HG02642 (cell line): ENCODE measurements at regions not wholly inside any gene's neighbourhood (a gene's known extent, or its start where the extent isn't known, plus 50 kb on each side); places are given as distances from the start of the nearest gene placed in this dataset.
A peak's percentile ranks its signal among the peaks of the same experiment; 100 is the strongest.

ENCODE experiments used
- ATAC-seq: cut with Tn5 transposase; IDR thresholded peaks from one replicate; pipeline ENCODE4 v1.9.1; 2021; ENCODE audit warnings: mild to moderate bottlenecking; ENCODE audit not compliant: unreplicated experiment, poor library complexity

DNA sequence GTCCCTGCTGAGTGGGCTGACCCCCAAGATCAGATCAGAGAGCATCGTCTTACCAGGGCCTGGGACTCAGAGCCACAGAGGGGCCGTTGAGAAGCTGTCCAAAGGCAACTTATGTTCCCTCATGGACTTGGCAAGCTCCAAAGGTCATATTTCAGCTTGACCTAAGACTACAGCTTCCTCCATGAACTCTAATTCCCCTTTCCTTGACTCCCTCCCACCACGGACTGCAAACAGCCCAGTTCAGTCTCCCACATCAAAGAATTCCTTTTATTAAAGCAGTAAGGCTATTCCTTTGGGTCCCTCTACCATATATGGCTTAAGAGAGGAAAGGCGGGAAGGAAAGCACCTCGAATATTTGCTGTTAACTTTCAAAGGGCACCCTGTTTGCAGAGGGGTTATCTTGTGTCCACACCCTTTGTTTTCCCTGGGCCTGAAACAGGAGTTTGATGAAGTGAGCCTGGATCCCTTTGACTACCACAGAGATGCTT lies 146.1 kb upstream of the THBS1 start:
- ATAC-seq: no peak

DNA sequence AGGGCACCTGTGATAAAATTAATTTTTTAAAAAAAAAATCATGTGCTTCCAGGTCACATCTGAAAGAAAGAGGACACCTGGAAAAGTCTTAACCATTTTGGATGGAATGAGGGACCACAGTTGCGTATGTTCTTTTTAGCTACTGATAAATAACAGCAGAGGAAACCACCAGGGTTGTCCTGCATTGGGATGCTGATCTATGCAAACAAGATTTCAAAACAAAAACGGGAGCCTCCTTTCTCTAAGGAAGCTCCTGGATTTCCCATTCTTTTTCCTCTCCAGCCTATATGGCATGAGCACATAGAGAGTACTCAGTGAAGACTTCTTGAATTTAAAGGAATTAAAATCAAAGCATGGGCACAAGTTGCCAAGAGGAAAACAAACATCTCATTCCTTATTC lies 145.6 kb upstream of the THBS1 start:
- no peak for ATAC-seq

DNA sequence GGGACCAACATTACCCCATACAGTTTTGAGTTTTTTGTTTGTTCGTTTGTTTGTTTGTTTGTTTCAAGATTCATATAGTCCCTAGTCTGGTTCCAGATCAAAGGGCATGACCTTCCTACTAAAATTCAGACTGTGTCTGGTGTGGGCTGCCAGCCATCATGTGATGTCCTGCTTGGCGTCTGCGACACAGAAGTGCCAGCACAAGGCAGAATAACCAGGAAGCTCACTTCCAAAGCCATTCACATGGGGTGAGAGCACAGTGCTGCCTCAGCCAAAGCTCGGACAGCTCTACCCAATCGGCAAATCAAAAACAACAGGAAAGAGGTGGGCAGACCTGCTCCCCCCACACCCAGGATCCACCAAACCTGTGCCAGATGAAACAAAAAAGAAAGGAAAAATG lies 142.6 kb upstream of the THBS1 start:
- no peak for ATAC-seq

DNA sequence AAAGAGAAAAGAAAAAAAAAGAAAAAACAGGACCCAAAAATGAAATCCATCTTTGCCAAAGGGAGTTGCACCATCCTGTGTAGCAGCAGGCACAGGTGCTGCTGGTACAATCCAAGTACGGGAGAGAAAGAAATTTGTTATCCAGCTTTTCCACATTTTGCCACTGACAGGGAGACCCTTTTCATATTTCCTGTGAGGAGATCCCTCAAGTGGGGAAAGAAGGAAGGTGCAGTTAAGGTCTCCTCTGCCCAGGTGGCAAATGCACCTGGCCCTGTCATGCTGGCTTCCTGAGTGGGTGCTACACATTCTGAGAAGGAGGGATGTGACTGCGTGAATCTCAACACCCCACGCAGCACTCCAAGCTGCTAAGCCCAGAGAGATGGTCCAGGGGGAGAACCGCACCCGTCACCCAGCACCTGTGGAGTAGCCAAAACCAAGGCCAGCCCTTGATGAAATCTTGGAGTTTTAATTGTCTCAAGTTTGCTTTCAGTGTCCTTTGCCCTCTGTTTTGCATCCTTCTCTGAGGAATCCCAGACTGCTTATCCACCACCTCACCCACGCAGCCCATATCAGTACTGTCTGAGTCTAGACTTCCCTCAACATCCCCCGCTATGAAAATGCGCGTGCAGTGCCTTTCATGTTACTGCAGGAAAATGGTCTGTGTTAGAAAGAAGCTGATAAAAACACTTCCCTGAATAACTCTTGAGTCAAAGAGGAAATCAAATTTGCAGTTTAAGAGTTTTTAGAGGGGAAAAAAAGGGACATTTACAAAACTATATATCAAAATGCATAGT lies 141.9 kb upstream of the THBS1 start:
- ATAC-seq: no peak

DNA sequence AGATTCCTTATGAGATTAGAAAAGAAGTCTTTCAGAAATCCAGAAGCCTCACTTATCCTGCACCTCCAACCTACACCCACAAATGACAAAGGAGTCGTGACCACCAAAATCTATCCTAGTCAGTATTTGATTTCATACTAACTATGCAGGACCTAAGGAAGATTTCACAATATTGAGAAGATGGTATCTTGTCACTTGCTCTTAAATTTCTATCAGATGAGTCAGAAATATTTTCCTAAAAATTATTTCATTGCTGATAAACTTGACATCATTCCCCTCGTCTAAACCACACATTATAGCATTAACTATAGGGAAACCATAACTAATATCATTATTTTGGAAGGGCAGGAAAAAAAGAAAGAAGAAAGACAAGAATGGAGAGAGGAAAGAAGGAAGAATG lies 138.0 kb upstream of the THBS1 start:
- no peak for ATAC-seq

DNA sequence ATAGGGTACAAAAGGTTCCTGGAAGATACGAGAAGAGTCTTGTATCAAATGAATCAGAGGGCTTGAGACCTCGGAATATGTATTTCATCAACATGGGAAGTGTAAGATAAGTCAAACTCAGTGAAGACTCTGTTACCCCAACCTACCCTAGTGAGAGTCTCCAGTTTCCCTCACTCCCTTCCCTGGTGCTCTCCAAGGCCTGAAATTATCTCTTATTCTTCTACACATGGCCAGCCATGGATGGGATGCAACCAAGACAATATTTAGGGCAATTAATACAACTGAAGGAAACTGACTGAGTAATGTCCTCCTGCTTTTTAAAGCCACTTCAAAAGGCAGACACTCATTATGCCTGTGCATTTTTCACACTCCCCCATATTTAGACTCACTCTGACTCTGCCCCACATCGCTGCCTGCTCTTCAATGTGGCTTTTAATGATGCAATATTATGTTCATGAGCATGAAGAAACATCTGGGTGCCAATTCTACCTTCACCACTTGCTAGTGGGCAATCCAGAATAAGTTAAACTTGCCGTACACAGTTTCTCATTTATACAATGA lies 137.1 kb upstream of the THBS1 start:
- no peak for ATAC-seq

DNA sequence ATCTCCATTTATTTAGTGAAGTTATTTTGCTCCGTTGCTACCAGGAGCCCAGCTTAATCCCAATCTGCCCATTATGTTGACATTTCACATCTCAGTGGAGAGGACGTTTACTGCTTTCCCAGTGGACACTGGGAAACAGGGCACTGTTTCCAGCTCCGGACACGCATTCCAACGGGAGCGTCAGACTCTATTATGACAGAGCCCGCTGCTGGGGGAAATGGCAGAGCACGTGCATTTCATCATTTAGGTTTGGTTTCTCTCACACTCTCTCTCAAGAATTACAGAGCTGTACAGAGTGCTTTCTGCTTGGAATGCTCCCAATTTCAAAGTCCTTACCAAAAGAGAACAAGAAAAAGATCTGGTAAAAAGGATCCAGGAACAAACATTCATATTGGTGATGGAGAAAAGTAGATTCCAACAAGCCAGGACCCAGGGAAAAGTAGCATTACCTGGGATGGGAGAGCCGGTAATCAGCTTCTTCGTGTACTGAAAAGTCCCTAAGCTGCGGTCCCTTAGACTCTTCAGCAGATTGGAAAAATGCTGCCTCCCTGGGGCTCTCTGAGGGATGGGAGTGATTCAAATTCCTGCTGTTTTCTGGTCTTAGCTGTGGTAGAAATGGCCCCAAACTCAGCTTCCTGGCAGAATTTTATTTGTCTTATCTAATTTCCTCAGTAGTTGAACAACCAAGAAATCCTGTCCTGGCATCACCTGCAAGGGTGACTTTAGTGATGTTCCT lies 136.0 kb upstream of the THBS1 start:
- no peak for ATAC-seq

DNA sequence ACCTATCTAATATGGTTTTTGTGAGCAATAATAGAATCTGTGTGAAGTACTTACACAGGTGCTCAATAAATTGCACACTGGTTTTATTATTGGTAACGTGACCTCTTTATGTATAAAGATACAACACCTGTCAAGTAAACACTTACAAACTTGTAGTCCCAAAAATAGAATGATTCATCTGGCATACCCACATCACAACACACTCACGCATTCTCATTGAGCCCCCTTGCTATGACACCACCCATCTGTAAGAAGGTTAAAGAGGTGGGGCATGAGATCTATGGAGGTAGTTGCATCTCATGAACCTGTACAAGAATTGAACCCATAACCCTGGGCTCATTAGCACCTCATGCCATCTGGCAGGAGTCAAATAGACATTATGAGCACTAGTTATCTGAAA lies 134.9 kb upstream of the THBS1 start:
- ATAC-seq: no peak

DNA sequence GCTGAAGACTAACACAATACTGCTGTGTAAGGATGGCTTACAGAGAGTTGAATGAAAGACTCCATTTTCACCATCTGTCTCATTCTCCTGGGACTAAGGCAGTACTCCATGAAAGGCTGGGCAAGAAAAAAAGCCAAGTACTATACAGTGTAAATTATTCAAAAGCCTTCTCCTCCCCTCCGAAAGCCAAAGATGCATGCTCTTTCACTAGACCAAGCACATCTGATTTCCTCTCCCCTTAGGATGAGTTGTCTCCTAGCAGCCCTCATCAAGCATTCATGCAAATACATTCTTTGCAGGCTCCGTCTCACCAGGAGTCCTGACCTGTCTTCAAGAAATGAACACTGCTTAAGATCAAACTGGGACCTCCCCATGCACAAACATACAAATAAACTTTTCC lies 133.5 kb upstream of the THBS1 start:
- no peak for ATAC-seq

DNA sequence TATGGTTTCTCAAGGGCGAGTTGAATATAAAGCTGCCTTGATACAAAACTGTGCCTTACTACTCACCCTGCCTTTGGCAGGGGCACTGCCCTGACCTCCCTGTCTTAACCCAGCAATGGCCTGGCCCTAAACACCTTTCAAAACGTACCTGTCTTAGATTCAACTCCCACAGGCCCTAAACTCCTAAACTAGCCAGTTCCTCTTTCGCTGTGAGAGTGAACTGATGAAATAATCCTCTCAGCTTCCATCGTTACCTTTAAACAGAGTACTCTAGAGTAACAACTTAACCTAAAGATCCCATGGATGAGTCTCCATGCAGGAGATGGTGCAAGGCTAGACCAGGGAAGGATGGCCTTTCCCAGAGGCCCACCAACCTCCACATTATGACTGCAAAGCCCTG lies 133.0 kb upstream of the THBS1 start:
- no peak for ATAC-seq

DNA sequence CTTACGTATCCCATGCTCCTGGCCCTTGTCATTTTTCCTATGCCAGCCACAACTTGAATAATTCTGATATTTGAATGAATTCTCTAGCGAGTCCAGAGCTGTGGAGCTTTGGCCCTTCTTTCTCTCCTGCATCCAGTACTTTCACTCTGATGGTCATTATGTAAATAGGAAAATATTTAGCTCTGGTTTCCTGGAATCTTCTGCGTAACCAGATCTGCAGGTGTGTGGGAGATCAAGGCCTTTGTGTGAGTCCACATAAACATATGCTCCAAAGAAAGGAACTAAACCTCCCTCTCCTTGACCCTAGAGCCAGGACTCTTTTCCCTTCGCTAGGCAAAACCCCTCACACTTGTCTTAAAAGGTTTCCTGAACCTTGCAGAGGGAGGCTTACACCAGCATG lies 132.5 kb upstream of the THBS1 start:
- ATAC-seq: no peak

DNA sequence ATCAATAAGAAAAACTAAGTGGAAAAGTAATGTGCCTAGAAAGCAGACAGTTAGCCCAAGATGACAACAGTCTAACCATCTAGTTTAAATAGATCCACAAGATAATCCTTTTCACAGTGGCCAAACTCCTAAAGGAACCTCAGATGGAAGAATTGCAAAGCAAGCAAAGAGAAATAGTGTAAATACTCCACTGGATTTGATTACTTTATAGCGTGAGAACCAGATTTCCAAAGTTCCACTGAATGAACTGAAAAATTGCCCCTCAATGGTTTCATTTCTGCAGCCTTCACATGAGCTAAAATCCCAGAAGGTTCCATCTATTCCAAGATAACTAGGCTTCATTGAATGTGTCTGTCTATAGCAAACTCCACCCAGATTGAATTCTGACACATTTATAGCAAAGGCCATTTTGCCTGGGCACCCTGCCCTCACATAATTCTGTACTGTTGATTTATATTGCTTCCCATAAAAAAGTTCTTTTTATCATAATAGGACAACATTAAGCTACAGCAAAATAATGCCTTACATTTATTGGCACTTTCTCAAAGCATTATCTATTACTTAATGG lies 129.7 kb upstream of the THBS1 start:
- no peak for ATAC-seq

DNA sequence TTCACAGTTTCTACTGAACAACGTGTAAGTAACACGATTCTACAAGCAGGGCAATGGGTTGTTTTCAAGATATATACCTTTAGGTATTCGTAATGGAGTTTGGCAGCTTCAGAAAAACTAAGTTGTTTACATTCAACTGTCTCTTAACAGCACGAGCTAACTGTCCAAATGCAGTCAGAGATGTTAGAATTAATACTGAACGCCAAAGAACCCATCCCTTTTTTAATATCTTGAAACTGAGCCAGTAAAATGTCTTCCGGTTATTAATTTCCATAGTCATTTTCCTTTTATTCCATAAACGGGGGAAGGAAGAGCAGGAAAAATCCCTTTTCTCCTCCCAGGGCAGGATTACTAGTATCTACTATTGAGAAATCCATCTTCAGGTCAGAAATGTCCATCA lies 129.0 kb upstream of the THBS1 start:
- ATAC-seq: no peak

DNA sequence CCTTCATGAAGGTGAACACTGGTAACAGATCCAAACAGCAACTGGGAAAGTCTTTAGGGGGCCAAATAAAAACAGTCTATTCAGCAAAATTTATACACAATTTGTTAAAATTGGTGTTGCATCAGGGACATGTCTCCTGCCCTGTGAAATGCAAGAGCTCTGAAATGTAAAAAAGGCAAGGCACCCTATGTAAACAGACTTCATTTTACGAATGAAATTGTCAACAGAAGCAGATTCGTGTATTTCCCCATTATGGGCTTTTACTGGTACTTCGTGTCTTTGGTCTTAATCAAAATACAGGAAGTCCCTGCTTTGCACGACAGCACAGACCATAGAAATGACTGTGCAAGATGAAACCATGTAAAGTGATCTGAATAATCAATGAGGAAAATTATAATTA lies 127.3 kb upstream of the THBS1 start:
- ATAC-seq: peak; percentile 81

DNA sequence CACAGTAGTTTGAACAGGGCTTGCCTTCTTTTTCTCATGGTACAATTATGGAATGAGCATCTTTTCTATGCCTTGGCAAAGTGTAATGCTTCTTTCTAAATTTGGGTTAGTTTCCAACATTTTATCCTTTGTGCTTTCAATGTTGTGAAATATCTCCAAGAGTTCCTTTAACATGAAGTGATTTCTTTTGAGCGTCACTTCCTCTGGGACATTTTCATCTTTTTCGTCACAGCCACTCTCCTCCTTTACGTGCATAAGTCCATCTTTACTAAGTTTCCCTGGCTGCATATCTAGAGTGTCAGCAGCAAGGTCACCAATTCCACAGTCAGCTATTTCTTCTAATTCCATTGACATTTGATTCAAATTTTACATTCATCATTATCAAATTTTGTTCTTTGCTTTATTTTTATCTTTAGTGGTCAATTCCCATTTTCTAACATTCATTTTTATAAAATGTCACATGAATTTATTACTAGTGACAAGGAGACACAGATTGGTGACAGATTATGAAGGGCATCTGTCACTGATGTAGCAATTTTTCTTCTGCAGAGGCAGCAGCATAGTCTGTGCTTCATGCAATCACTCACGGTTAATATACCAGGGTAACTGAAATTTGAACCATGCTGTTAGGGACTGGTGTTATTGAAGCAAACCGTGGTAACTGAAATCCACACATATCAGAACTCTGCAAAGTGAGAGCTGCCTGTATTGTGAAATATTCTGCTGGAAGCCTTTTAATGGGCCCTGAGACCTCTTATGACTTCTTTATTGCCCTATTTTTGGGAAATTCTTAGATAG lies 126.5 kb upstream of the THBS1 start:
- no peak for ATAC-seq

DNA sequence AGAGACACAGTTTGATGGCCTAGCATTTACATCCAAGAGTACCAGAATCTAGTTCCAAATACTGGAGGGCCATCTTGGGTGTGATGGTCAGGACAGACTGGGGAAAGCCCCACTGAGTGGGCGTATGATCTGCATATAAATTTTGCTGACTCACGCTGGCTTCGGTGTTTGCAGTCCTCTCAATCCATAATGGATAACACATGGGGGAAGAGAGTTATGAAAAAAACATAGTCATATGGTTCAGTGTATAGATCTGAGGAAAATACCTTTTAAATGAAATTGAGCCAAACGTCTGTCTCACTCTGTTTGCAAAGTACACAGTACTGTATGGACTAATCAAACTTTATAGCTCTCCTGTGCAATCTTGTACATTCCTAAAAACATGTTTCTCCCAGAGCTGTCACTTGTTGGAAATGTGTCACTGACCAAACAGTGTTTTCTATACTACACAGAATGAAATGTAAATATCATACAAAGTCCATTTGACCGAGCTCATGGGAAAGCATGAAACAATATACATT lies 125.3 kb upstream of the THBS1 start:
- ATAC-seq: no peak

DNA sequence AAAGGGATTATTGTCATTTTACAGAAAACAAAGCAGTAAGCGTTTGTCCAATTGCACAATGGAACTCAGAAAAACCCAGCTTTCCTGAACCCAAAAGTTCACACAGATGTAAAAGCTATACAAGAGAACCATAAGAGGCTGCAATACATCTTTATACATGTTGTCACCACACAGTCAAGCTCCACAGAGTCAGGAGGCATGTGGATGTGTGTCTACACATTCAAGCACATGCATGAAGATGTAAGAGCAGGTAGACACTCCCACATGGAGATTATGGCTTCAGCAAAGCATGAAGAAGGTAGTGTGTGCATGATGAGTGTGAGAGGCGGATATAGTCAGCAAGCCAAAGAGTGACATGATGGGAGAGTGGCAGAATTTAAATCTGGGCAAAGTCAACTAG lies 124.7 kb upstream of the THBS1 start:
- ATAC-seq: no peak

DNA sequence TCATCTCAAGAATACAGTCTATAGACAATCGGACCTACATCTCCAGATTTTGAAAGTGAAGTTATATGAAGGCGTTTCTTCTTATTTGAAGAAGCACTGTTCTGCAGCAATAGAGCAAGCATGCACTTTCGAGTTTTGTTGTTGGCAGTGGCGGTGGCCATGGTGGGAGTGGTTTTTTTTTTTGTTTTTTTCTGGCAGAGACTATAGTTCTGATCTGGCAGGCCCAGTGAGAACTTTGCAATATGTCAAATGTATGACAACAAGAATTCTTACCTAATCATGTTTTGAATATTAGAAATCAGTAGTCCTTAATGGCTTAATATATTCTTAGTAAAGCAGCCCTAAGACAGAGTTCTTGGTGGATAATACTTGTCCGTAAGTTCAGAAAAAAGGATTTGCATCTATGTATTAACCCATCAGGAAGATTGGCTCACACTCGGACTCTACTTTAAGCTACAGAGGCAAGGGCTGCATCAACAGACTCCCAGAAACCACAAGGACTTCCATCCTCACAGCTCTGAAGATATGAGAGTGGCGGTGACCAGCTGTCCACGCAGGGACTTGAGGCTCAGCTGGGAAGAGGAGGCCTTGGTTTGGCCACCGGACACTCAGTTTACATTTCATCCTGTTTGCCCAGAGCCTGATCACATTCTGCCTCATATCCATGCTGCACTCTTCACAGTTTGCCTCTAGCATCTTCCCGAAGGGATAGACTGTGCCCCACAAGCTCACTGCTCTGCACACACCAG lies 124.1 kb upstream of the THBS1 start:
- no peak for ATAC-seq

DNA sequence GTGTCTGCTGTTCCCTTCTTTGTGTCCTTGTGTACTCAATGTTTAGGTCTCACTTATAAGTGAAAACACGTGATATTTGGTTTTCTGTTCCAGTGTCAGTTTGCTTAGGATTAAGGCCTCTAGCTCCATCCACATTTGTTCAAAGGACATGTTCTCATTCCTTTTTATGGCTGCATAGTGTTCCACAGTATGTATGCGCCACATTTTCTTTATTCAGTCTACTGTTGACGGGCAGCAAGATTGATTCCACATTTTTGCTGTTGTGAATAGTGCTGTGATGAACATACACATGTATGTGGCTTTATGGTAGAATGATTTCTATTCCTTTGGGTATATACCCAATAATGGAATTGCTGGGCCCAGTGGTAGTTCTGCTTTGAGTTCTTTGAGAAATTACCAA lies 122.7 kb upstream of the THBS1 start:
- ATAC-seq: no peak

DNA sequence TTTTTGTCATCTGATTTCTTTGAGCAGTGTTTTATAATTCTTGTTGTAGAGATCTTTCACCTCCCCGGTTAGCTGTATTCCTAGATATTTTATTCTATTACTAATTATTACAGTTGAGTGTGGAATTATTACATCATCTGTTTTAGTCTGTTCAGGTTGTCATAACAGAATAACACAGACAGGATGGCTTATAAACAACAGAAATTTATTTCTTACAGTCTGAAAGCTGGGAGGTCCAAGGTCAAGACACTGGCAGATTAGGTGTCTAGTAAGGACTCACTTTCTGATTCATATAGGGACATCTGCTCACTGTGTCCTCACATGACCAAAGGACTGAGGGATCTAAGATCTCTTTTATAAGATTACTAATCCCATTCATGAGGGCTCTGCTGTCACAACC lies 121.3 kb upstream of the THBS1 start:
- ATAC-seq: no peak
